SU-DHL-6 (cell line): ENCODE measurements at regions not wholly inside any gene's neighbourhood (a gene's known extent, or its start where the extent isn't known, plus 50 kb on each side); places are given as distances from the start of the nearest gene placed in this dataset.

Experiments
- H2AFZ ChIP-seq: fragments of 200-600 bp; sonication (generic); 2 replicates; pipeline ENCODE4 v1.6.1; 2014; ENCODE audit warnings: low read depth, mild to moderate bottlenecking, moderate library complexity, mixed read lengths, antibody characterized with exemption, low read length; ENCODE audit not compliant: severe bottlenecking
- H3F3A ChIP-seq: fragments of 200-600 bp; shearing (Covaris generic); 2 replicates; pipeline ENCODE4 v1.6.0; 2016; ENCODE audit warnings: antibody characterized with exemption, mild to moderate bottlenecking; ENCODE audit not compliant: insufficient read depth
- H3K27ac ChIP-seq: fragments of 200-600 bp; sonication (generic); 2 replicates; pipeline ENCODE4 v1.5.1; 2016; ENCODE audit warnings: low read depth, mild to moderate bottlenecking, low read length, moderate library complexity, mixed read lengths
- H3K27me3 ChIP-seq: fragments of 200-600 bp; sonication (generic), shearing (Covaris generic); 2 replicates; pipeline ENCODE4 v1.6.0; 2014; ENCODE audit warnings: mild to moderate bottlenecking, low read length
- H3K36me3 ChIP-seq: fragments of 200-600 bp; sonication (generic); 2 replicates; pipeline ENCODE4 v1.6.1; 2014; ENCODE audit warnings: mild to moderate bottlenecking, low read length, mixed read lengths
- H3K4me2 ChIP-seq: fragments of 300-600, 200-600 bp; shearing (Covaris generic), sonication (generic); 2 replicates; pipeline ENCODE4 v1.6.0; 2014; ENCODE audit warnings: low read length, low read depth, mild to moderate bottlenecking; ENCODE audit not compliant: poor library complexity, severe bottlenecking
- H3K4me3 ChIP-seq: fragments of 200-600 bp; sonication (generic); 2 replicates; pipeline ENCODE4 v1.5.1; 2014; ENCODE audit warnings: antibody characterized with exemption, low read length, mild to moderate bottlenecking, mixed read lengths; ENCODE audit not compliant: insufficient read depth, poor library complexity, severe bottlenecking
- H3K79me2 ChIP-seq: fragments of 200-600 bp; sonication (generic); 2 replicates; pipeline ENCODE4 v1.6.1; 2014; ENCODE audit warnings: mild to moderate bottlenecking, low read length, moderate library complexity; ENCODE audit not compliant: insufficient read depth
- H3K9ac ChIP-seq: fragments of 200-600 bp; sonication (generic); 2 replicates; pipeline ENCODE4 v1.7.0; 2014; ENCODE audit warnings: mild to moderate bottlenecking, low read length
- H3K9me2 ChIP-seq: fragments of 200-600 bp; sonication (generic); replicated peaks from 2 replicates; pipeline ENCODE4 v1.6.1; 2014; ENCODE audit warnings: low read length; ENCODE audit not compliant: insufficient read depth
- H3K9me3 ChIP-seq: fragments of 200-600 bp; sonication (generic); 2 replicates; pipeline ENCODE4 v1.6.1; 2014; ENCODE audit warnings: low read length, mixed read lengths; ENCODE audit not compliant: insufficient read depth
- H4K20me1 ChIP-seq: fragments of 200-600 bp; sonication (generic); 2 replicates; pipeline ENCODE4 v1.6.1; 2014; ENCODE audit warnings: low read depth, mild to moderate bottlenecking, antibody characterized with exemption, low read length, moderate library complexity, mixed read lengths
- CTCF ChIP-seq: fragments of 200-600 bp; sonication (generic); IDR thresholded peaks from one replicate; pipeline ENCODE4 v1.5.1; 2017; ENCODE audit warnings: antibody characterized with exemption, mild to moderate bottlenecking, low read length, moderate library complexity; ENCODE audit not compliant: insufficient read depth, poor library complexity, severe bottlenecking
- EZH2phosphoT487 ChIP-seq: fragments of 200-600 bp; sonication (generic), shearing (Covaris generic); conservative IDR thresholded peaks from 2 replicates; pipeline ENCODE4 v1.6.1; 2018; ENCODE audit warnings: mild to moderate bottlenecking, antibody characterized with exemption, low read length, moderate library complexity, mixed read lengths

GRCh38 chr3:74036568-74036967 is 411.8 kb upstream of the PDZRN3 start:
- no peaks in the 10 kb centered on the region for H4K20me1 ChIP-seq
- H3F3A ChIP-seq: no peaks in the 10 kb centered on the region
- H3K9ac ChIP-seq: no peak overlapping the region
- H2AFZ ChIP-seq: no peak overlapping the region
- no peaks in the 10 kb centered on the region for H3K79me2 ChIP-seq
- no peak for TF ChIP-seq CTCF
- TF ChIP-seq EZH2phosphoT487: no peak
- H3K4me3 ChIP-seq: no peak overlapping the region
- H3K9me3 ChIP-seq: no peaks in the 10 kb centered on the region
- no peaks in the 10 kb centered on the region for H3K36me3 ChIP-seq
- no peaks in the 10 kb centered on the region for H3K27me3 ChIP-seq
- H3K9me2 ChIP-seq: no peaks in the 10 kb centered on the region
- no peak overlapping the region for H3K4me2 ChIP-seq
- H3K27ac ChIP-seq: no peak overlapping the region

GRCh38 chr3:74036102-74036501 is 411.4 kb upstream of the PDZRN3 start:
- Histone ChIP-seq H4K20me1 (no peaks in the 10 kb centered on the region), H3K9me3 (no peaks in the 10 kb centered on the region), H3K27me3 (no peaks in the 10 kb centered on the region), H2AFZ (no peak overlapping the region), H3K4me2 (no peak overlapping the region), H3K36me3 (no peaks in the 10 kb centered on the region), H3K9me2 (no peaks in the 10 kb centered on the region), H3K4me3 (no peak overlapping the region), H3F3A (no peaks in the 10 kb centered on the region), H3K27ac (no peak overlapping the region), H3K79me2 (no peaks in the 10 kb centered on the region), H3K9ac (no peak overlapping the region)
- TF ChIP-seq CTCF (no peak), EZH2phosphoT487 (no peak)

- Histone ChIP-seq H3K9me2 (no peaks in the 10 kb centered on the region), H3K4me2 (no peak overlapping the region), H4K20me1 (no peaks in the 10 kb centered on the region), H3F3A (no peaks in the 10 kb centered on the region), H3K79me2 (no peaks in the 10 kb centered on the region), H3K4me3 (no peak overlapping the region), H3K36me3 (no peaks in the 10 kb centered on the region), H3K27ac (no peak overlapping the region), H3K27me3 (no peaks in the 10 kb centered on the region), H3K9me3 (no peaks in the 10 kb centered on the region), H3K9ac (no peak overlapping the region), H2AFZ (no peak overlapping the region)
- TF ChIP-seq CTCF (no peak), EZH2phosphoT487 (no peak)
These were observed 409.1 kb upstream of the PDZRN3 start for GRCh38 chr3:74033806-74034205.

- Histone ChIP-seq H3K27me3 (no peaks in the 10 kb centered on the region), H3K36me3 (no peaks in the 10 kb centered on the region), H3K4me3 (no peak overlapping the region), H2AFZ (no peak overlapping the region), H3K9me2 (no peaks in the 10 kb centered on the region), H3F3A (no peaks in the 10 kb centered on the region), H3K4me2 (no peak overlapping the region), H3K79me2 (no peaks in the 10 kb centered on the region), H3K27ac (no peak overlapping the region), H3K9me3 (no peaks in the 10 kb centered on the region), H3K9ac (no peak overlapping the region), H4K20me1 (no peaks in the 10 kb centered on the region)
- TF ChIP-seq EZH2phosphoT487 (no peak), CTCF (no peak)
These were observed 408.6 kb upstream of the PDZRN3 start for GRCh38 chr3:74033381-74033780.
